T-cell (primary cell): ENCODE measurements at regions not wholly inside any gene's neighbourhood (a gene's known extent, or its start where the extent isn't known, plus 50 kb on each side); places are given as distances from the start of the nearest gene placed in this dataset.
A peak's percentile ranks its signal among the peaks of the same experiment; 100 is the strongest.
"Not testable (repeated sequence)": the region's sequence is repeated elsewhere in the genome, so short reads cannot be mapped to it uniquely, and the experiment has no call there.

ENCODE experiments used
- ATAC-seq, 4 experiments: fragments of 200-7000 bp in 3 of 4; fragments of 150-1000 bp in 1 of 4; cut with Tn5 transposase; replicated peaks in 1 of 4; 1 replicate in 3 of 4; 2 replicates in 1 of 4; pipeline ENCODE4 v1.10.0; 2021; ENCODE audit warnings: moderate library complexity in 3 of 4, mild to moderate bottlenecking in 2 of 4, moderate number of reproducible peaks in 1 of 4
- CTCF ChIA-PET, 2 donors: fragments of 300-600 bp; sonication (Branson Sonifier 250); formaldehyde crosslinking; loops; one replicate each; lab custom pipeline; 2022; ENCODE audit warnings: antibody characterized with exemption in 2 of 2; lab: Charles Lee
- POLR2A ChIA-PET, 2 donors: fragments of 300-600 bp; sonication (Branson Sonifier 250); formaldehyde crosslinking; loops; one replicate each; lab custom pipeline; 2022; ENCODE audit warnings: antibody characterized with exemption in 2 of 2; lab: Charles Lee
- DNase-seq, 35 experiments: peaks; one replicate each; pipeline versions ENCODE4 v3.0.0 to v3.0.0-alpha.2; 2013 to 2023
- H3K27ac ChIP-seq: one replicate; pipeline ENCODE4 v1.5.1; 2013; ENCODE audit warnings: low read length
- H3K27me3 ChIP-seq, 2 experiments: replicated peaks in 1 of 2; 1 replicate in 1 of 2; 2 replicates in 1 of 2; pipeline versions ENCODE4 v1.6.1 to v1.7.0; 2013; ENCODE audit warnings: low read length in 1 of 2, mixed read lengths in 1 of 2; ENCODE audit not compliant: control insufficient read depth in 2 of 2, insufficient read depth in 2 of 2; ENCODE audit errors: extremely low read depth in 1 of 2
- H3K36me3 ChIP-seq, 2 donors: 1 replicate in 1 of 2; 2 replicates in 1 of 2; pipeline versions ENCODE4 v1.6.1 to v1.7.0; 2013; ENCODE audit warnings: low read length in 1 of 2; ENCODE audit not compliant: control insufficient read depth in 2 of 2, insufficient read depth in 1 of 2; ENCODE audit errors: extremely low read depth in 1 of 2
- H3K4me1 ChIP-seq, 2 experiments: 1 replicate in 1 of 2; 2 replicates in 1 of 2; pipeline versions ENCODE4 v1.6.1 to v1.7.0; 2013; ENCODE audit warnings: low read length in 2 of 2, mixed read lengths in 1 of 2; ENCODE audit not compliant: insufficient read depth in 2 of 2, control insufficient read depth in 1 of 2; ENCODE audit errors: extremely low read depth in 1 of 2
- H3K4me3 ChIP-seq, 2 donors: 1 replicate in 1 of 2; 2 replicates in 1 of 2; pipeline versions ENCODE4 v1.5.1 to v1.7.0; 2013; ENCODE audit warnings: mild to moderate bottlenecking in 2 of 2, low read length in 1 of 2, moderate library complexity in 1 of 2; ENCODE audit not compliant: control insufficient read depth in 1 of 2; ENCODE audit errors: extremely low read depth in 1 of 2
- H3K9me3 ChIP-seq: 2 replicates; pipeline ENCODE4 v1.7.0; 2013
- H3K27ac Mint-ChIP-seq, 2 donors: one replicate each; pipeline ENCODE4 v1.8.0; 2020 to 2021; ENCODE audit warnings: mild to moderate bottlenecking in 2 of 2, mixed read lengths in 2 of 2
- H3K27me3 Mint-ChIP-seq, 2 donors: one replicate each; pipeline ENCODE4 v1.8.0; 2021 to 2022; ENCODE audit warnings: mixed read lengths in 2 of 2
- H3K36me3 Mint-ChIP-seq: one replicate; pipeline ENCODE4 v1.8.0; 2021; ENCODE audit warnings: mixed read lengths
- H3K4me1 Mint-ChIP-seq, 3 donors: one replicate each; pipeline ENCODE4 v1.8.0; 2020 to 2022; ENCODE audit warnings: mixed read lengths in 3 of 3, mild to moderate bottlenecking in 1 of 3
- H3K4me3 Mint-ChIP-seq, 3 donors: one replicate each; pipeline ENCODE4 v1.8.0; 2020 to 2022; ENCODE audit warnings: mild to moderate bottlenecking in 3 of 3, mixed read lengths in 3 of 3, moderate library complexity in 3 of 3
- H3K9me3 Mint-ChIP-seq, 3 donors: one replicate each; pipeline ENCODE4 v1.8.0; 2020 to 2022; ENCODE audit warnings: mixed read lengths in 3 of 3
- WGBS: methylation state at CpG from one replicate; pipeline ENCODE4 v1.1.5; 2013; ENCODE audit warnings: missing lambda C conversion rate; ENCODE audit not compliant: insufficient coverage; 5-methylcytosine and 5-hydroxymethylcytosine counted together

GRCh38 chr2:128598260-128598659 lies 279.6 kb upstream of the HS6ST1 start:
- H3K9me3 ChIP-seq, H3K36me3 ChIP-seq, POLR2A ChIA-PET, DNase-seq, H3K27ac ChIP-seq, ATAC-seq, H3K4me3 Mint-ChIP-seq, CTCF ChIA-PET, H3K4me1 Mint-ChIP-seq, H3K27me3 Mint-ChIP-seq, H3K9me3 Mint-ChIP-seq, H3K27ac Mint-ChIP-seq, H3K36me3 Mint-ChIP-seq, H3K4me3 ChIP-seq, H3K4me1 ChIP-seq: not testable (repeated sequence)
- 71% methylated on average over 1 of the region's 1 CpG for WGBS
- peaks cover 0 to 11% of the 10 kb centered on the region in 2 experiments for H3K27me3 ChIP-seq

- no peaks in the 10 kb centered on the region for H3K4me1 Mint-ChIP-seq
- Histone ChIP-seq H3K4me1 (no peaks in the 10 kb centered on the region), H3K27me3 (peaks cover 0 to 11% of the 10 kb centered on the region in 2 experiments), H3K4me3 (no peak overlapping the region), H3K9me3 (no peaks in the 10 kb centered on the region), H3K36me3 (no peaks in the 10 kb centered on the region), H3K27ac (no peak overlapping the region)
- no peak overlapping the region for H3K4me3 Mint-ChIP-seq
- no peaks in the 10 kb centered on the region for H3K36me3 Mint-ChIP-seq
- ChIA-PET CTCF (no interaction called here), POLR2A (no interaction called here)
- DNase-seq (no peak), ATAC-seq (no peak)
- H3K9me3 Mint-ChIP-seq: no peaks in the 10 kb centered on the region
- no peaks in the 10 kb centered on the region for H3K27me3 Mint-ChIP-seq
- no peak overlapping the region for H3K27ac Mint-ChIP-seq
- WGBS: 96% methylated on average over 4 of the region's 4 CpGs
Measured at GRCh38 chr2:128598862-128599441, 280.3 kb upstream of the HS6ST1 start.

- H3K36me3 Mint-ChIP-seq: no peaks in the 10 kb centered on the region
- no peaks in the 10 kb centered on the region for H3K9me3 Mint-ChIP-seq
- peaks cover 0 to 11% of the 10 kb centered on the region in 2 experiments for H3K27me3 ChIP-seq
- H3K4me1 Mint-ChIP-seq: no peaks in the 10 kb centered on the region
- H3K36me3 ChIP-seq: no peaks in the 10 kb centered on the region
- POLR2A ChIA-PET: no interaction called here
- no peak overlapping the region for H3K27ac Mint-ChIP-seq
- H3K9me3 ChIP-seq: no peaks in the 10 kb centered on the region
- 93% methylated on average over 8 of the region's 8 CpGs for WGBS
- no peak overlapping the region for H3K27ac ChIP-seq
- ATAC-seq (no peak), DNase-seq (peak in 1 of 35 experiments; percentile 15)
- no peak overlapping the region for H3K4me3 ChIP-seq
- H3K4me3 Mint-ChIP-seq: no peak overlapping the region
- no peaks in the 10 kb centered on the region for H3K27me3 Mint-ChIP-seq
- no peaks in the 10 kb centered on the region for H3K4me1 ChIP-seq
- CTCF ChIA-PET: no interaction called here
Measured at GRCh38 chr2:128599700-128600099, 281.0 kb upstream of the HS6ST1 start.

GRCh38 chr2:128600581-128601297 lies 282.1 kb upstream of the HS6ST1 start:
- Histone ChIP-seq H3K4me1 (no peaks in the 10 kb centered on the region), H3K9me3 (no peaks in the 10 kb centered on the region), H3K4me3 (no peak overlapping the region), H3K27me3 (peaks cover 0 to 11% of the 10 kb centered on the region in 2 experiments), H3K36me3 (no peaks in the 10 kb centered on the region), H3K27ac (no peak overlapping the region)
- ChIA-PET POLR2A (no interaction called here), CTCF (no interaction called here)
- Mint-ChIP-seq H3K27me3 (no peaks in the 10 kb centered on the region), H3K4me1 (no peaks in the 10 kb centered on the region), H3K4me3 (no peak overlapping the region), H3K9me3 (no peaks in the 10 kb centered on the region), H3K27ac (no peak overlapping the region), H3K36me3 (no peaks in the 10 kb centered on the region)
- ATAC-seq: no peak
- peak in 1 of 35 experiments; percentile 14 for DNase-seq
- 61% methylated on average over 6 of the region's 15 CpGs for WGBS

- H3K9me3 Mint-ChIP-seq: no peaks in the 10 kb centered on the region
- CTCF ChIA-PET: no interaction called here
- H3K4me1 Mint-ChIP-seq: no peaks in the 10 kb centered on the region
- no peak overlapping the region for H3K27ac ChIP-seq
- no peak for ATAC-seq
- WGBS: 78% methylated on average over 15 of the region's 16 CpGs
- H3K27me3 Mint-ChIP-seq: no peaks in the 10 kb centered on the region
- H3K27ac Mint-ChIP-seq: no peak overlapping the region
- H3K36me3 ChIP-seq: no peaks in the 10 kb centered on the region
- no peak overlapping the region for H3K4me3 ChIP-seq
- H3K36me3 Mint-ChIP-seq: no peaks in the 10 kb centered on the region
- H3K4me3 Mint-ChIP-seq: no peak overlapping the region
- no peaks in the 10 kb centered on the region for H3K4me1 ChIP-seq
- POLR2A ChIA-PET: no interaction called here
- H3K27me3 ChIP-seq: peaks cover 0 to 6% of the 10 kb centered on the region in 2 experiments
- H3K9me3 ChIP-seq: no peaks in the 10 kb centered on the region
- DNase-seq: peak in 1 of 35 experiments; percentile 19
Measured at GRCh38 chr2:128601298-128602037, 282.8 kb upstream of the HS6ST1 start.

- H3K4me3 Mint-ChIP-seq: no peak overlapping the region
- WGBS: 77% methylated on average over 4 of the region's 11 CpGs
- CTCF ChIA-PET: no interaction called here
Measured at GRCh38 chr2:128602038-128602698, 283.5 kb upstream of the HS6ST1 start.

More at GRCh38 chr2:128602038-128602698, 283.5 kb upstream of the HS6ST1 start:
- Mint-ChIP-seq H3K36me3 (no peaks in the 10 kb centered on the region), H3K27me3 (no peaks in the 10 kb centered on the region), H3K27ac (no peak overlapping the region), H3K9me3 (no peaks in the 10 kb centered on the region), H3K4me1 (no peaks in the 10 kb centered on the region)
- Histone ChIP-seq H3K36me3 (no peaks in the 10 kb centered on the region), H3K9me3 (no peaks in the 10 kb centered on the region), H3K27me3 (peaks cover 0 to 6% of the 10 kb centered on the region in 2 experiments), H3K4me3 (no peak overlapping the region), H3K27ac (no peak overlapping the region), H3K4me1 (no peaks in the 10 kb centered on the region)
- POLR2A ChIA-PET: no interaction called here
- no peak for ATAC-seq
- no peak for DNase-seq
